Naive thymus-derived CD8-positive, alpha-beta T cell (primary cell): ENCODE measurements at regions not wholly inside any gene's neighbourhood (a gene's known extent, or its start where the extent isn't known, plus 50 kb on each side); places are given as distances from the start of the nearest gene placed in this dataset.
"Not testable (repeated sequence)": the region's sequence is repeated elsewhere in the genome, so short reads cannot be mapped to it uniquely, and the experiment has no call there.

ENCODE experiments used
- ATAC-seq, 2 donors: fragments of 150-1000 bp; cut with Tn5 transposase in 1 of 2; sonication (Bioruptor Pico), chemical (Tn5 transposase) in 1 of 2; 1 replicate in 1 of 2; 2 replicates in 1 of 2; pipeline ENCODE4 v1.10.0; 2021; ENCODE audit warnings: mild to moderate bottlenecking in 2 of 2, moderate library complexity in 2 of 2
- POLR2A ChIA-PET: fragments of 350-600 bp; sonication (Branson Sonifier 250); formaldehyde crosslinking; loops from one replicate; lab custom pipeline; 2021; ENCODE audit warnings: antibody characterized with exemption; lab: Charles Lee
- DNase-seq, 10 donors: peaks; one replicate each; pipeline versions ENCODE4 v3.0.0 to v3.0.0-alpha.2; 2020 to 2022
- H3K27ac Mint-ChIP-seq, 10 donors: one replicate each; pipeline ENCODE4 v1.8.0; 2020 to 2022; ENCODE audit warnings: mild to moderate bottlenecking in 10 of 10, mixed read lengths in 10 of 10, moderate library complexity in 4 of 10, inconsistent platforms in 1 of 10
- H3K27me3 Mint-ChIP-seq, 5 donors: one replicate each; pipeline ENCODE4 v1.8.0; 2021 to 2022; ENCODE audit warnings: mixed read lengths in 5 of 5
- H3K36me3 Mint-ChIP-seq, 3 donors: one replicate each; pipeline ENCODE4 v1.8.0; 2020 to 2022; ENCODE audit warnings: mixed read lengths in 3 of 3, mild to moderate bottlenecking in 2 of 3, inconsistent platforms in 1 of 3
- H3K4me1 Mint-ChIP-seq, 4 donors: one replicate each; pipeline ENCODE4 v1.8.0; 2021 to 2022; ENCODE audit warnings: mixed read lengths in 4 of 4
- H3K4me3 Mint-ChIP-seq, 10 donors: one replicate each; pipeline ENCODE4 v1.8.0; 2020 to 2022; ENCODE audit warnings: mild to moderate bottlenecking in 10 of 10, mixed read lengths in 10 of 10, moderate library complexity in 6 of 10, inconsistent platforms in 1 of 10
- H3K9me3 Mint-ChIP-seq, 9 donors: one replicate each; pipeline ENCODE4 v1.8.0; 2020 to 2022; ENCODE audit warnings: mixed read lengths in 9 of 9, mild to moderate bottlenecking in 3 of 9, inconsistent platforms in 1 of 9, moderate library complexity in 1 of 9

- H3K27me3 Mint-ChIP-seq, POLR2A ChIA-PET, DNase-seq, ATAC-seq, H3K9me3 Mint-ChIP-seq, H3K36me3 Mint-ChIP-seq, H3K4me3 Mint-ChIP-seq, H3K4me1 Mint-ChIP-seq, H3K27ac Mint-ChIP-seq: not testable (repeated sequence)
Observed at GRCh38 chr2:87318814-87319491, 297.3 kb upstream of the PLGLB1 start.

- ATAC-seq, H3K4me3 Mint-ChIP-seq, POLR2A ChIA-PET, H3K9me3 Mint-ChIP-seq, H3K36me3 Mint-ChIP-seq, H3K4me1 Mint-ChIP-seq, H3K27ac Mint-ChIP-seq, DNase-seq, H3K27me3 Mint-ChIP-seq: not testable (repeated sequence)
Observed at GRCh38 chr2:87319705-87320104, 298.1 kb upstream of the PLGLB1 start.

GRCh38 chr2:87321201-87321600 is 299.6 kb upstream of the PLGLB1 start:
- H3K27ac Mint-ChIP-seq, H3K4me1 Mint-ChIP-seq, H3K27me3 Mint-ChIP-seq, H3K9me3 Mint-ChIP-seq, POLR2A ChIA-PET, ATAC-seq, H3K4me3 Mint-ChIP-seq, DNase-seq, H3K36me3 Mint-ChIP-seq: not testable (repeated sequence)

GRCh38 chr2:87324335-87325041 is 302.8 kb upstream of the PLGLB1 start:
- DNase-seq, H3K27me3 Mint-ChIP-seq, H3K4me1 Mint-ChIP-seq, ATAC-seq, POLR2A ChIA-PET, H3K9me3 Mint-ChIP-seq, H3K36me3 Mint-ChIP-seq: not testable (repeated sequence)
- H3K27ac Mint-ChIP-seq, result peak overlapping the region in 1 of 10 donors; percentile 27
- peak overlapping the region in 1 of 10 donors; percentile 5 for H3K4me3 Mint-ChIP-seq

GRCh38 chr2:87325042-87325910 is 303.6 kb upstream of the PLGLB1 start:
- DNase-seq, H3K4me3 Mint-ChIP-seq, H3K27ac Mint-ChIP-seq, H3K9me3 Mint-ChIP-seq, H3K27me3 Mint-ChIP-seq, POLR2A ChIA-PET, H3K4me1 Mint-ChIP-seq, H3K36me3 Mint-ChIP-seq, ATAC-seq: not testable (repeated sequence)

GRCh38 chr2:87325911-87326294 is 304.3 kb upstream of the PLGLB1 start:
- H3K36me3 Mint-ChIP-seq, H3K4me1 Mint-ChIP-seq, H3K27me3 Mint-ChIP-seq, ATAC-seq, DNase-seq, H3K4me3 Mint-ChIP-seq, H3K27ac Mint-ChIP-seq, POLR2A ChIA-PET, H3K9me3 Mint-ChIP-seq: not testable (repeated sequence)

GRCh38 chr2:87326754-87327153 is 305.1 kb upstream of the PLGLB1 start:
- ATAC-seq, H3K4me3 Mint-ChIP-seq, H3K36me3 Mint-ChIP-seq, DNase-seq, H3K4me1 Mint-ChIP-seq, H3K27me3 Mint-ChIP-seq, H3K9me3 Mint-ChIP-seq, POLR2A ChIA-PET: not testable (repeated sequence)
- peak overlapping the region in 1 of 10 donors; percentile 34 for H3K27ac Mint-ChIP-seq

GRCh38 chr2:87327648-87328371 is 306.2 kb upstream of the PLGLB1 start:
- H3K4me1 Mint-ChIP-seq, H3K36me3 Mint-ChIP-seq, POLR2A ChIA-PET, H3K9me3 Mint-ChIP-seq, H3K4me3 Mint-ChIP-seq, H3K27ac Mint-ChIP-seq, DNase-seq, H3K27me3 Mint-ChIP-seq, ATAC-seq: not testable (repeated sequence)

GRCh38 chr2:87329529-87329928 is 307.9 kb upstream of the PLGLB1 start:
- DNase-seq, POLR2A ChIA-PET, H3K4me1 Mint-ChIP-seq, H3K27me3 Mint-ChIP-seq, H3K27ac Mint-ChIP-seq, H3K4me3 Mint-ChIP-seq, ATAC-seq, H3K36me3 Mint-ChIP-seq, H3K9me3 Mint-ChIP-seq: not testable (repeated sequence)

- H3K36me3 Mint-ChIP-seq, H3K27ac Mint-ChIP-seq, H3K4me1 Mint-ChIP-seq, H3K9me3 Mint-ChIP-seq, POLR2A ChIA-PET, H3K4me3 Mint-ChIP-seq, H3K27me3 Mint-ChIP-seq, DNase-seq, ATAC-seq: not testable (repeated sequence)
Observed at GRCh38 chr2:87330486-87330885, 308.8 kb upstream of the PLGLB1 start.

GRCh38 chr2:87331940-87332583 is 310.4 kb upstream of the PLGLB1 start:
- POLR2A ChIA-PET, H3K27ac Mint-ChIP-seq, H3K4me1 Mint-ChIP-seq, H3K27me3 Mint-ChIP-seq, H3K36me3 Mint-ChIP-seq, H3K9me3 Mint-ChIP-seq, DNase-seq, ATAC-seq, H3K4me3 Mint-ChIP-seq: not testable (repeated sequence)

GRCh38 chr2:87334888-87335287 is 313.2 kb upstream of the PLGLB1 start:
- ATAC-seq, result not testable (repeated sequence)

More at GRCh38 chr2:87334888-87335287, 313.2 kb upstream of the PLGLB1 start:
- H3K27me3 Mint-ChIP-seq, H3K36me3 Mint-ChIP-seq, DNase-seq, H3K4me1 Mint-ChIP-seq, H3K9me3 Mint-ChIP-seq, H3K4me3 Mint-ChIP-seq, POLR2A ChIA-PET, H3K27ac Mint-ChIP-seq: not testable (repeated sequence)
